AML-193 (cell line): ENCODE measurements at regions not wholly inside any gene's neighbourhood (a gene's known extent, or its start where the extent isn't known, plus 50 kb on each side); places are given as distances from the start of the nearest gene placed in this dataset.

Experiments
- DNase-seq, 2 experiments: peaks; one replicate each; lab custom pipeline; 2025; lab: John Stamatoyannopoulos, UW

GRCh38 chr16:86442703-86443102, 67.6 kb upstream of the FOXF1 start:
- no peak for DNase-seq

DNA sequence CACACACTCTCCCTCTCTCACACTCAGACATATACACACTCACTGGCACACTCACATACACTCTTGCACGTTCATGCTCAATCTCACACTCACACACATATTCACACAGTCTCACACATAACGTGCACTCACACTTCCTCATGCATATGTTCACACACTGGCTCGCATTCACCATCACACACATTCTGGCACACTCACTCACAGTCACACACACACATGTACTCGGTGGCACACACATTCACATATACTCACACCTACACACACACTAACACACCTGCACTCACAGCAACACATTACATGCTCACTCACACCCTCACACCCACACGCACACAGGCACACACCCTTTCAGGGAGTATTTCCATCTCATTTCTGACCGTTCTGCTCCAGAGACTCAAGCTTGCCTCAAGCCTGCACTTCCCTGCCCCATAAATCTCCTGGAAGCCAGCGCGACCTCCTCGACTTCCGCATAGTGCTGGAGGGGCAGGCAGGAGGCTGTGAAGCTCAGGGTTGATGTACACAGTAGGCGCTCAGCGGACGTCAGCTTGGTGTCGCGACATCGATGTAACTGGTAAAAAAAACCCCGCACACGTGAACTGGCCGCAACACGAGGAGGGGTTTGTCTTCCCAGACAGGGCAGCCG, 66.7 kb upstream of the FOXF1 start:
- DNase-seq, result no peak

GRCh38 chr16:86444261-86444660, 66.1 kb upstream of the FOXF1 start:
- no peak for DNase-seq

GRCh38 chr16:86444661-86445060, 65.7 kb upstream of the FOXF1 start:
- no peak for DNase-seq

- no peak for DNase-seq
Measured at GRCh38 chr16:86446279-86446678, 64.0 kb upstream of the FOXF1 start.

GRCh38 chr16:86447228-86447627, 63.1 kb upstream of the FOXF1 start:
- DNase-seq, result no peak

DNA sequence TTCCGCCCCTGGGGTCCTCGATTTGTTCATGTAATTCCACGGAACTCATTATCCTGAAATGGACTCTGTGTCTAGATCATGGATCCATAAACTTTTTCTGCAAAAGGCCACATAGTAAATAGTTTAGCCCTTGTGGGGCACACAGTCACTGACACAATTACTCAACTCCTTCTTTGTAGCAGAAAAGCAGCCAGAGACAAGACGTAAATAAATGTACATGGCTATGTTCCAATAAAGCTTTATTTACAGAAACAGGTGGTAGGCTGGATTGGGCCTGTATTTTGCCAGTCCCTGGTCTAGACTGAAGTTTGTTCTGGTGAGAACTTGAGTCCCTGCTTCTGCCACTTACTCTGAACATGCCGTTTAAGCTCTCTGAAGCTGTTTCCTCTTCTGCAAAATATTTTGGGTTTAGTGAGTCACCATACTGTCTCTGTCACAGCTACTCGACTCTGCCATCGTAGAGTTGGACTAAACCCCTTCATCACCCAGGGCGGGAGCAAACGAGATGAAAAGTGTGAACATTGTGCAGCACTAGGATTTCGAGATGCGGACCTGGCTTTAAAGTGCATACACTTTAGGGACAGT, 61.9 kb upstream of the FOXF1 start:
- no peak for DNase-seq

DNA sequence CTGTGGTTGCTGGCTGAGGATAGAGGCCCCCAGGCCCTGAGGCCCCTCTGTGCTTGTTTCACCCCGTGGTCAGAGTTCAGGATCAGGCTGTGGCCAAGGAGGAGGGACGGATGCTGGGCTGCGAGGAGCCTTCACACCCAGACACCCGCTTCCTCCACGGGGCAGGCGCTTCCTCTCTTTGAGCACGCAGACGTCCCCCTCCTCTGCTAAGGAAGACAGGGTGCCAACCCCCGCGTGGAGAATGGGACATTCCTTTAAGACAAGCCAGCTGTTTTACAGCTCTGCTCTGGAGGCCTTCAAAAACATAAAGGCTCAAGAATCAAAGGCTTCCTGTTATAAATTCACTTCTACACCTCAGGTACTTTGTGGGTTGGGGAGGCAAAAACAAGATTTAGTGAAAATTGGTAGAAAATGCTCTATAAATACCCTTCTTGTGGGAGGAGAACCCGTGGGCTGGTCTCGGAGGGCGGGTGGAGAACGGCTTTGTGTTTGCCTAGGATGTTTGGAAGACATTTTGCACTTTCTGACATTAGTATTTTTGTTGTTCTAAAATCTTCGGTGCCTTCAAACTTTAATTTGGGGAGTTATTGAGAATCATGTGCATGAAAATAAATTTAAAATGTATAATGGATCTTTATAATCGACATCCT, 60.8 kb upstream of the FOXF1 start:
- DNase-seq, result no peak

- DNase-seq, result no peak
Measured at GRCh38 chr16:86450691-86451090, 59.6 kb upstream of the FOXF1 start.

- no peak for DNase-seq
Measured at GRCh38 chr16:86452451-86452850, 57.9 kb upstream of the FOXF1 start.

- DNase-seq, result no peak
Measured at GRCh38 chr16:86455116-86455515, 55.2 kb upstream of the FOXF1 start.

DNA sequence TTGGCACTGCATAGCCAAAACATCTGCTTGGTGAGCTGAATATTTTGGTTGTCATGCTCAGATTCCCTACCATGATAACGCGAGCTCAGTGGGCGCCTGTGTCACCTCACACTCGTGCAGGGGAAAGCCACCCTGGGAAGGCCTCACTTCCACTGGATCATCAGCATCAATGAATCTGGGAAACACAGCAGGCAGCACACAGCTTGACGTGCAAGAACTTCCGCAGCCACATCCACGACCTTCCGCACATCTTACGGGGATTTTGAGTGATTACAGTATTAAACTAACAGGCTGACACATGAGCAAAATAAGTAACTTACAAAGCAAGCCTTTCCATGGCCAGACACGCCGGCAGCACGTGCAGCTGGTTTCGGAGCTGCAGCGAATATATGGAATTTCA, 54.7 kb upstream of the FOXF1 start:
- no peak for DNase-seq

DNA sequence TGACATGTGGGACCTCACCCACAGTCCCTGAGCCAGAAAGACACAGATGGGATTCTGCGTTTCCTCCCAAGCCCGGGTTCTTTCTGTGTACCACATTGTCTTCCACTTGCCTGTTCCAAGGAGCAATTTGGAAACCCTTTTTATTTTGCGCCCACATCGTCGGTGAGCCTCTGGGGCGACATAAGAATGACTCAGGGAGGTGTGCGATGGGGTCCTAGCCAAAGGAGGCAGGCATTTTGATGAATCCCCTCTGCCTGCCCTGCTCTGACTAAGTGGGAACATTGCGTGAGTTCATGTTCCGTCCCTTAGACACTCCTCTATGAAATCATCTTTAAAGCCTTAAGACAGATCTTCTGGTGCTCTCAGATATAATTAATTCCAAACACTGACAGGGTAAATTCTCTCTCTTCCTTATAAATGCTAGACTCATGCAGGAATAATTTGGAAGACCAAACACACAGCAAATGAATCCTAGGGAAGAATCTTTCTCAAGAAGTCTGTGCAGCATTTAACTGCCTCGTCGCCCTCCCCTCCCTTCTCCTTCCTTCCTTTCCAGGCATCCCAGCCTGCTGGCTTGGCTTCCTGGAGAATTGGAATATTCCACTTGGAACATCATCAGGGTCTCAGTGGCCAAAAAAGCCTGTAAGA, 52.7 kb upstream of the FOXF1 start:
- DNase-seq, result no peak

DNA sequence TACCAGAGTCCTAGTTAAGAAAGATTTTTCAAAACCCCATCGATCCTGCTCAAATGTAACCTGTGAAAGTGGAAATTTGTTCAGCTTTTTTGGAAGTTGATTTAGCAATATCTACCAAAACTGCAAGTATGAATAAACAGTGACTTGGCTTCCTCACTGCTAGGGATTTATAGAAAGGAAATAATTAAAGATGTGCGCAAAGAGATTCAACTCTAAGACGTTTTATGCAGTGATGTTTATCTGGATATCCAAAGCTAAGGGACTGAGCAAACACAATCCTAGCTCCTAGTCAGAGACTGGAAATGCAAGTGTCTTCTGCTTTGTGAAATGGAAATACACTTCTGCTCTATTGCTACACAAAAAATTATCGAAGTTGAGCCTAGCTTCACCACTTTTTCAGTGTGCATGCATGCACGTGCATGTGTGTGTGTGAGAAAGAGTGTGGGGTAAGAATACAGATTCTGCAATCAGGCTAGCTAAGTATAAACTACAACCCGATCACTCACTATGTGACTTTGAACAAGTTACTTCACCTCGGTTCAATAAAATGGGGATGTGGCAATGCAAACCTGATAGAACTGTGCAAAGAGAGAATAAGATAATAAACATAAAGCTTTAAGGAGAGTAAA, 52.1 kb upstream of the FOXF1 start:
- DNase-seq, result no peak

DNA sequence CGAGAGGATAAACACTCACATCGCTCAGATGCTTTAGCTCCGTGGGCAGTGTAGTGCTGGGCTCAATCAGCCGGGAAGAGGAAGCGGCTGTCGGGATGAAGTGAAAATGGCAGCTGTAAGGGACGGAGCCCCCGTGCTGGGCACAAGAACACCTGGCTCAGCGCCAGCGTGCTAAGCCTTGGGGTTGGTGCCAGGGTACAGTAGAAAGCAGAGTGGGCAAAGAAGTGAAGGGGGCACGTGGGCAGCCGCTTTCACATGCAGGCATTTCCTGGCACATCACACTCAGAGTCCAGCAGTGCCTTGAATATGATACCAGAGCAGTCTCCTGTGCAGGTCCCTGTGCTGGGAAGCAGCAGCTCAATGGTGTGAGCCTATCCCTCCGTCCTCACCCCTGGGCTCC, 51.1 kb upstream of the FOXF1 start:
- no peak for DNase-seq
